GM12874 (cell line): ENCODE measurements at regions not wholly inside any gene's neighbourhood (a gene's known extent, or its start where the extent isn't known, plus 50 kb on each side); places are given as distances from the start of the nearest gene placed in this dataset.

ENCODE experiments used
- CTCF ChIP-seq: IDR thresholded peaks from 2 replicates; pipeline ENCODE4 v1.5.1; 2011; ENCODE audit warnings: low read depth, mild to moderate bottlenecking, control low read depth, low read length, moderate library complexity; ENCODE audit not compliant: insufficient read depth

- TF ChIP-seq CTCF = no peak
These were observed 681.4 kb downstream of the CDH11 start for GRCh38 chr16:64440421-64440831.

GRCh38 chr16:64440005-64440404 is 681.9 kb downstream of the CDH11 start:
- no peak for TF ChIP-seq CTCF

GRCh38 chr16:64437706-64438324 is 684.0 kb downstream of the CDH11 start:
- no peak for TF ChIP-seq CTCF

- TF ChIP-seq CTCF = no peak
These were observed 687.3 kb downstream of the CDH11 start for GRCh38 chr16:64434526-64435069.

- TF ChIP-seq CTCF = no peak
These were observed 693.3 kb downstream of the CDH11 start for GRCh38 chr16:64428463-64429113.

- TF ChIP-seq CTCF = no peak
These were observed 695.7 kb downstream of the CDH11 start for GRCh38 chr16:64426131-64426666.

GRCh38 chr16:64425381-64425780 is 696.5 kb downstream of the CDH11 start:
- TF ChIP-seq CTCF = no peak
